G401.6 (cell line): ENCODE measurements at regions not wholly inside any gene's neighbourhood (a gene's known extent, or its start where the extent isn't known, plus 50 kb on each side); places are given as distances from the start of the nearest gene placed in this dataset.

Experiments
- FAIRE-seq: peaks from 2 replicates; lab custom pipeline; 2012; peaks lifted over from hg19 to GRCh38; lab: Jason Lieb, UNC

DNA sequence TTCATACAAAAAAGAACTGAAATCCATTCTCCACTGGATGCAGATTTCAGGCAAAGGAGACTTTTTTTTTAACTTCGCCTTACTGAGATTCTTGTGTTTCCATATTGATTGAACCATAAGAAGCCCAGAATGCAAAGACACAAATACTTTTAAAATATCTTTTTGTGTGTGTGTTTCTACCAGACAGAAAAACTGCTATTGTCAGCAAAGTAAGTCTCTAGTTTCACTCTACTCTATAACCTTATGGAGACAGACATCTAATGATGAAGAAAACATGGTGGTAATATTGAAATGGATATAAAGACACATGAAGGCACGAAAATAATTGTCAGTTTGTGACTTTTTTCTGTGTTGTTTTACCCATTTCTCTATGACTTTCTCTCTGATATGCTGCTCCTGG is 260.3 kb upstream of the RORB start:
- FAIRE-seq: no peak

- no peak for FAIRE-seq
Observed at GRCh38 chr9:74245866-74246497, 251.2 kb upstream of the RORB start.

DNA sequence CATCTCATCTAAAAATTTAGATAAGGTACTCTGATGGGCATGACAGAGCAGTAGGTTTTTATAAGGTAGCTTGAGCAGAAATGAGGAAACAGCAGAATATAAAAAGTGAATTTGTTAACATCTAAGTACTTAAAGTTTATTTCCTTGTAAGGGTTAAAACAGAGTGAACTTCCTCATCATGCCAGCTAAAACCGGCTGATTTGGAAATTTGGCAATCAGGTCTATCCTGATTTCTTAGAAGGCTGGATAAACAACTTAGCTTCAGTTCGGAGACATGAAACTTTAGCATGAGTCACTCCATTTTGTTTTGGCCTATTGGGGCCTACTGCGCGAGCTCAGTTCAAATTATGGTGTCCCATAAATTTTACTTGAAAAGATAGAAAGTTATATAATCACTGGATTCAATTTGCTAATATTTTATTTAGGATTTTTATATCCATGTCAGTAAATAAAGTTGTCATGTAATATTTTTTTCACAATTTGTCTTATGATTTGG is 241.6 kb upstream of the RORB start:
- no peak for FAIRE-seq

DNA sequence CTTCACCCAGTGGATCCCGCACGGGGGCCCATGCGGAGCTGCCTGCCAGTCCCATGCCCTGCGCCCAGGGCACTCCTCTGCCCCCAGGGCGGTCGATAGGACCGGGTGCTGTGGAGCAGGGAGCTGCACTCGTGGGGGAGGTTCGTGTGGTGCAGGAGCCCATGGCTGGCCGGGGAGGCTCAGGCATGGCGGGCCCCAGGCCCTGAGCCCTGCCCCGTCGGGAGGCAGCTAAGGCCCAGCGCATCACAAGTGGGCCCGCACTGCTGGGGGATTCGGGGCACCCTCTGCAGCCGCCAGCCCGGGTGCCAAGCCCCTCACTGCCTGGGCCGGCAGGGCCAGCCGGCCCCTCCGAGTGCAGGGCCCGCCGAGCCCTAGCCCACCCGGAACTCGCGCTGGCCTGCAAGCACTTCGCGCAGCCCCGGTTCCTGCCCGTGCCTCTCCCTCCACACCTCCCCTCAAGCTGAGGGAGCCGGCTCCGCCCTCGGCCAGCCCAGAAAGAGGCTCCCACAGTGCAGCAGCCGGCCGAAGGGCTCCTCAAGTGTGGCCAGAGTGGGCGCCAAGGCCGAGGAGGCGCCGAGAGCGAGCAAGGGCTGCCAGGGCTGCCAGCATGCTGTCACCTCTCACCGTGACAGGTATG is 221.1 kb upstream of the RORB start:
- no peak for FAIRE-seq

GRCh38 chr9:74277532-74277931 is 219.6 kb upstream of the RORB start:
- no peak for FAIRE-seq

GRCh38 chr9:74281674-74282073 is 215.5 kb upstream of the RORB start:
- FAIRE-seq: no peak

- no peak for FAIRE-seq
Observed at GRCh38 chr9:74282526-74283253, 214.4 kb upstream of the RORB start.

GRCh38 chr9:74284581-74285450 is 212.3 kb upstream of the RORB start:
- FAIRE-seq: no peak

DNA sequence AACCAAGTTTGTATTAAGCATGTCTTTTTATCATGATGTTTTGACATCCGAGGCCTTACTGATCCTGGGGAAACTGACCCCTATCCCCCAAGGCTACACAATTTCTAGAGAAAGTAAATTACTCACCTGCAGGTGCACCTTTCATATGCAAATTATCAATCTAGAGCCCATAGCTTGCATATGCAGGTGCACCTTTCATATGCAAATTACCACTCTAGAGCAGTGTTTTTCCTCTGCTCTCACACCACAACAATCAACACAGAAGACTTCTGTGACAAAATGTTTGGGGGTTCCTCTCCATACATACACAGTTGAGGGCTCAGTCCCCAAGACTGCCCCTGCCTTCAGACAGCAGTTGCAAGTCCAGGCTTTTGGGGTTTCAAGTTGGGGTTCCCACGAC is 203.7 kb upstream of the RORB start:
- FAIRE-seq: no peak

GRCh38 chr9:74303945-74304344 is 193.2 kb upstream of the RORB start:
- no peak for FAIRE-seq

DNA sequence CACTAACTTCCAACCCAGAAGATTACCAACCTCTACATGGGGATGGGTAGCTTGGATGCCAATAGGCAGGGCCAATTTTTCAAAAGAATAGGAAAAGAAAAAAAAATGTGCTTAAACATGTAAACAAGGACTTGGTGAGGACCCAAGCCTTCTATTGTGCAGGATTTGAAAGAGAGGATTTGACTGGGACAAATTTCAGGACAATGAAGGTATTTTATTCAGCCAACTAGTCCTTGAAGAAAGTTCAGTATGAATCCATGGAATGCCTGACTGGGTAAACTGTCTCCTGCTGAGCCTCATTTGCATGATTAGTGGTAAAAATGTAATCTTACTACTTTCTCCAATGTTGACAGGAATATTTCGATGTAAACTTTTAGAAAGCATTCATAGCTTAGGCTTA is 192.5 kb upstream of the RORB start:
- no peak for FAIRE-seq

- FAIRE-seq: no peak
Observed at GRCh38 chr9:74309654-74310053, 187.5 kb upstream of the RORB start.

DNA sequence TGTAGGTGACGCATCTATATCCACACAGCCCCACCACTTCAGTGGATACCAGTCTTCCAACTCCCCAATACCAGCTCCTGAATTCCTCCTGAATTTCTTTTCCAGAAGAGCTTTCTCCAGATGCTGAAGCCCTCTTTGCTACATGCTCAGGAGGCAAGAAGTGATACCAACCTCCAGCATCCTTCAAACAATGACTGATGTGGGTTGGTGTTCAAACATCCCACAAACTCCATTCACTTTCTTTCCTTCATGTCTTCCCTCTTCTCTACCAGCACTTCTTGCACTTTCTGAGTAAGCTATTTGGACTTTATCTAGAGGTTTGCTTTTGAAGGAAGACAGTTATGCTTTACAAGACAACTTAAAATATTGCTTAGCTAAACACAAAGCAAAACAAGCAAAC is 179.9 kb upstream of the RORB start:
- FAIRE-seq: no peak

- no peak for FAIRE-seq
Observed at GRCh38 chr9:74321396-74321795, 175.7 kb upstream of the RORB start.

GRCh38 chr9:74322661-74323314 is 174.3 kb upstream of the RORB start:
- no peak for FAIRE-seq

DNA sequence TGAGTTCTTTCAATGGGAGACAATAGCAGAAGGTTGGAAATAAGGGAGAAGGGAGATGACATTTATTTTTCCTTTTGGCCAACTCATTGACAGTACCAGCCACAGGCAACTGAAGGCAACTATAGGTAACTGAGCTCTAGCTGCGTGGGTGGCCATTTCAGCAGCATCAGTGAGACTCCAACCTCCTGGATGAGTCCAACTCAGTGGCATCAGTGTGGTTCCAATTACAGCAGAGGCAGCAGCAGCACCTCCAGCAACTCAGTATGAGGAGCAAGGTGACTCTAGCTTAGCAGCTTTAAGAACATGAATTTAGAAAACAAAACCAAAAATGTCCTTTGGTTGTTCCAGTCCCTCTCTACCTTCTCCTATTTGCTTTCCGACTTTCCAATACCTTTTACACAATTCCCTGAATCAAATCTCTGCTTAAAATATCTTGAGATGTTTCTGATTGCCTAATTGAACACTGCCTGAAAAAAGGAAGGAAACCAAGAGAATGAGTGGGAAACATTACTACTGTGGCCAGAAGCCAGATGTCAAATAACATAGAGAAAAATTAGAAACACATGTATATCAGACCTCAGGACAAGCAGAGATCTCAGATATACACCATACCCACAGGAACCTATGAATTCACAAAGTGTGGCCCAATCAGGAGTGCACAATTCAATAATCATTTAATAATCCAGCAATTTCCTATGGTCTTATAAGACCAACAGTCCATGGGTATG is 166.5 kb upstream of the RORB start:
- no peak for FAIRE-seq

DNA sequence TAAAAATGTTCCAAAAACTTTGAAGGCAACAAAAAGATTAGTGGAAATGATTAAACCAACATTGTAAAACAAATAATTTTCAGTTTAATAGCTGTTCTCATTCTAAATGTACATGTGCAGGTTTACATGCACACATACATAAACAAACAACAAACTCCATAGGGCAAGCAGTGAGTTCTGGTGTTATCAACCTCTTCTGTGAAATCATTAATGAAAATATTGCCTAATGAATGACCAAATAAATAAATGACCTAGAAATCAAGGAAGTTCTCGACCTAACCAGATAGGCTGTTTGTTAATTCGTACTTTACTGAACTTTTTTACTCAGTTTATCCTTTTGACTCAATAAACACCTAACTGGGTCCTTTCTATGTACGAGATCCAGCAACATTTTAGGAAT is 165.5 kb upstream of the RORB start:
- no peak for FAIRE-seq

DNA sequence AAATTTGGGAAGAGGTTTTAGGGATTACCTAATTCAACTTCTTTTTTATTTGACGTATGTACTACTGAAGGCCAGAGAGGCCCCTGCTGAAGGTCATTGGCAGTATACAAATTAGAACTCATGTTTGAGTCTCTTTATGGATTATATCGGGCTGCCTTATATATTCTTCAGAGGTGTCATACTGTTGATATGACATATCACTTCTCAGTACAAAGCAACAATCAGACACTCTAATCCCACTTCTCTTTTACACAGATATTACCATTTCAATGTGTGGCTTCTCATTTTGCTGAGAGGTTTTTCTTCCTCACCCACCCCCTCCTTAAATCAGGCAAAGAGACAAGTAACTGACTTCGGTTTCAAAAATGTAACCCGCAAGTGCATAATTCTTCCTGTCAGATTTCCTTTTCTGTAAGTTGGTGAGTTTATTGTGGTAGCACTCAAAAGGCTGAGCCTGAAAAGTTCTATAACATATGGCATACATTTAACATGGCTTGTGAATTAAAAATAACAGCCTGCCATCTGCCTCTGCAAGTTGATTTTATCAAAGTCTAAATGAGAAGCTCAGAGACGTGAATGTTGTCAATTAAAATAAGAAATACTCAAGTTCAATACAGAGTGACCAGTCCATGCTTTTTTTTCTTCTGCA is 163.6 kb upstream of the RORB start:
- FAIRE-seq: no peak

DNA sequence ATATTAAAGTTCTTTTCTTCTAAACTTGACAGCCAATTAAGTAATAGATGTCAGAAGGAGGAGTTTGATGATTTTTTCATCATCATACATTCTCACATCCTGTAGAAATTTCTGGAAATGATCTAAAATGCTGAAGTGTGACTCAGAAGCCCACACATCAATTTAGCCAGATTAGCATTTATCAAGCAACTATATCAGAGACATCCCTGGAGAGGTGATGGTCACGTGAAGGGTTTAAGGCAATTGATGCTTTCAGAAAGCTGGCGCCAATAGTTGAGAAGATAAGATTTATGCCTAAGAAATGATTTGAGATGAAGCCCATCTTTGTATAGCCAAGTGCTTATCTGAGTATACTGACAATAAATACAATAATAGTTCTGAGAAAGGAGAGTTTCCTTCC is 162.9 kb upstream of the RORB start:
- FAIRE-seq: no peak

DNA sequence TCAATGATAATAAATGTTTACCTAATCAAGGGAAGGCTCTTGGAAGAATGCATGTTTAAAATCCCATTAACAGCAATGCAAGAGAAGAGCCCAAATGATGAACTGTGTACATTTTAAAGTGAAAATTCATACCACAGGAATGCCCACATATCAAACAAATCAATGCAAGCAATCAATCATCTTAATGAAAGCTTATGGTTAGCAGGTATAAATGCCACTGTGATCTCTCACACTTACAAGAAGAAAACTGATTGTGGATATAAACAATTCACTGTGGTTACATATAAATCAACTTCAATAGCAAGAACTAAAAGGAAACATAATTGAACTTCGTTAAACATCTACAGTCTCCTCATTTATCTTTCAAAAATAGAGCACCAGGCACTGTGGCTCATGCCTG is 161.0 kb upstream of the RORB start:
- FAIRE-seq: no peak

DNA sequence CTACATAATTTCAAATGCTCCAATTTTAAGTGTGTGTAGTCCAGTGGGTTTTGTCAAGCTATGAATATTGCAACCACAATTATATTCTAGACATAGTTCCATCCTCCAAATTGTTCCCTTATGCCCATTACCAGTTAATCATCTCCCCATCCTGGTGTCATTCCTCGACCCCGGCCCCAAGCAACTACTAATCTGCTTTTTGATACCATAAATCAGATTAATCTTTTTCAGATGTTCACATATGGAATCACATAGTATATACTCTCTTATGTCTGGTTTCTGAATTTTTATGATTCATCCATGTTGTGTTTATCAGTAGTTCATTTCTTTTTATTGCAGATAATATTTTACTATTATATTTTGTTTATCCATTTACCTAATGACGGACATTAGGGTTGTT is 148.4 kb upstream of the RORB start:
- FAIRE-seq: no peak
